Testis (tissue), 2 donors: ENCODE measurements at regions not wholly inside any gene's neighbourhood (a gene's known extent, or its start where the extent isn't known, plus 50 kb on each side); places are given as distances from the start of the nearest gene placed in this dataset.

ENCODE experiments used
- DNase-seq: peaks from one replicate; pipeline ENCODE4 v3.0.0-alpha.2; 2019
- H3K27ac ChIP-seq, 2 donors: fragments of 200-600 bp; sonication (generic); one replicate each; pipeline ENCODE4 v1.5.1; 2019
- H3K27me3 ChIP-seq: fragments of 200-600 bp; sonication (generic); one replicate; pipeline ENCODE4 v1.5.1; 2019
- H3K36me3 ChIP-seq: fragments of 200-600 bp; sonication (generic); one replicate; pipeline ENCODE4 v1.5.1; 2017; ENCODE audit warnings: low read depth; ENCODE audit errors: missing control alignments
- H3K4me1 ChIP-seq: fragments of 200-600 bp; sonication (generic); one replicate; pipeline ENCODE4 v1.5.1; 2019
- H3K4me3 ChIP-seq, 2 donors: fragments of 200-600 bp; sonication (generic); one replicate each; pipeline ENCODE4 v1.5.1; 2017 to 2019
- H3K9me3 ChIP-seq: fragments of 200-600 bp; sonication (generic); one replicate; pipeline ENCODE4 v1.5.1; 2017
- POLR2A ChIP-seq: fragments of 450-650 bp; IDR thresholded peaks from one replicate; pipeline ENCODE4 v1.6.1; 2017; ENCODE audit warnings: antibody characterized with exemption, mild to moderate bottlenecking, moderate library complexity
- WGBS, 2 donors: methylation state at CpG; one replicate each; pipeline ENCODE4 v1.1.5; 2018; 5-methylcytosine and 5-hydroxymethylcytosine counted together
- intact Hi-C: fragments of 100-400 bp; cut with DNase I; formaldehyde crosslinking; loops from one replicate; pipeline ENCODE4 v1.15.1; 2023; ENCODE audit warnings: low total_unique reads
- TF ChIP-seq, protein P1 (sequence below), 3 experiments: fragments of 450-650 bp in 2 of 3; fragments of 200-600 bp in 1 of 3; sonication (generic) in 1 of 3; IDR thresholded peaks; one replicate each; pipeline ENCODE4 v1.5.1; 2016 to 2019; ENCODE audit warnings: antibody characterized with exemption in 3 of 3, mild to moderate bottlenecking in 2 of 3, moderate library complexity in 1 of 3

DNA sequence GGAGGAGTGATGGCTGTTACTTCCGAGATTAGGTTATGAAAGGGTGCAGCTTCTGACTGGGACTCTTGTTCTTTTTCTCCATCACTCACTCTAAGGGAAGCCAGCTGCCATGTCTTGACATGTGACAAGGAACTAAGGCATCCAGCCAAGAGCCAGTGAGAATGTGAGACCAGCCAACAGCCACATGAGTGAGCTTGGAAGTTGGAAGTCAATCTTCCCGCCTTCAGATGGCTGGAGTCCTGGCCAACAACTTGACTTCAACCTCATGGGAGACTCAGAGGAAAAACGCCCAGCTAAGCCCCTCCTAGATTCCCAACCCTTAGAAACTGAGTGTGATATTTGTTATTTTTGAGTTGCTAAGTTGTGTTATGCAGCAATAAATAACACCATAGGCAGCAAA, 201.1 kb downstream of the SNX18 start:
- TF ChIP-seq POLR2A, result no peak
- TF ChIP-seq, protein P1, sequence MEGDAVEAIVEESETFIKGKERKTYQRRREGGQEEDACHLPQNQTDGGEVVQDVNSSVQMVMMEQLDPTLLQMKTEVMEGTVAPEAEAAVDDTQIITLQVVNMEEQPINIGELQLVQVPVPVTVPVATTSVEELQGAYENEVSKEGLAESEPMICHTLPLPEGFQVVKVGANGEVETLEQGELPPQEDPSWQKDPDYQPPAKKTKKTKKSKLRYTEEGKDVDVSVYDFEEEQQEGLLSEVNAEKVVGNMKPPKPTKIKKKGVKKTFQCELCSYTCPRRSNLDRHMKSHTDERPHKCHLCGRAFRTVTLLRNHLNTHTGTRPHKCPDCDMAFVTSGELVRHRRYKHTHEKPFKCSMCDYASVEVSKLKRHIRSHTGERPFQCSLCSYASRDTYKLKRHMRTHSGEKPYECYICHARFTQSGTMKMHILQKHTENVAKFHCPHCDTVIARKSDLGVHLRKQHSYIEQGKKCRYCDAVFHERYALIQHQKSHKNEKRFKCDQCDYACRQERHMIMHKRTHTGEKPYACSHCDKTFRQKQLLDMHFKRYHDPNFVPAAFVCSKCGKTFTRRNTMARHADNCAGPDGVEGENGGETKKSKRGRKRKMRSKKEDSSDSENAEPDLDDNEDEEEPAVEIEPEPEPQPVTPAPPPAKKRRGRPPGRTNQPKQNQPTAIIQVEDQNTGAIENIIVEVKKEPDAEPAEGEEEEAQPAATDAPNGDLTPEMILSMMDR (IDR thresholded peaks at IDR 0.05), result no peak
- Histone ChIP-seq H3K9me3 (no peaks in the 10 kb centered on the region), H3K4me1 (no peaks in the 10 kb centered on the region), H3K36me3 (no peaks in the 10 kb centered on the region), H3K4me3 (no peak overlapping the region), H3K27ac (no peak overlapping the region), H3K27me3 (no peaks in the 10 kb centered on the region)
- DNase-seq, result no peak
- intact Hi-C loops, result no loop called here
- 71 to 76% methylated on average over 3 of the region's 3 CpGs for WGBS, 2 donors

DNA sequence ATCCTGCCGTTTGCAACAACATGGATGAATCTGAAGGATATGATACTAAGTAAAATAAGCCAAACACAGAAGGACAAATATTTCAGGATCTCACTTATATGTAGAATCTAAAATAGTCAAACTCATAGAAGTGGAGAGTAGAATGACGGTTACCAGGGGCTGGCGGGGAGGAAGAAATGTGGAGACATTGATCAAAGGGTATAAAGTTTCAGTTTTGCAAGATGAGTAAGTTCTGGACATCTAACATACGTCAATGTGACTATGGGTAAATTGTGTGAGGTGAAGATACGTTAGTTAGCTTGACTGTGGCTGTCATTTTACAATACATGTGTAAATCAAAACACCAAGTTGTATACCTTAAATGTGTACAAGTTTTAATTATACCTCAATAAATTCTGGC, 200.3 kb downstream of the SNX18 start:
- Histone ChIP-seq H3K4me3 (no peak overlapping the region), H3K27me3 (no peaks in the 10 kb centered on the region), H3K27ac (no peak overlapping the region), H3K9me3 (no peaks in the 10 kb centered on the region), H3K4me1 (no peaks in the 10 kb centered on the region), H3K36me3 (no peaks in the 10 kb centered on the region)
- TF ChIP-seq, protein P1 (IDR thresholded peaks at IDR 0.05), result no peak
- no peak for TF ChIP-seq POLR2A
- intact Hi-C loops, result no loop called here
- 90 to 94% methylated on average over 5 of the region's 5 CpGs for WGBS, 2 donors
- DNase-seq, result no peak

DNA sequence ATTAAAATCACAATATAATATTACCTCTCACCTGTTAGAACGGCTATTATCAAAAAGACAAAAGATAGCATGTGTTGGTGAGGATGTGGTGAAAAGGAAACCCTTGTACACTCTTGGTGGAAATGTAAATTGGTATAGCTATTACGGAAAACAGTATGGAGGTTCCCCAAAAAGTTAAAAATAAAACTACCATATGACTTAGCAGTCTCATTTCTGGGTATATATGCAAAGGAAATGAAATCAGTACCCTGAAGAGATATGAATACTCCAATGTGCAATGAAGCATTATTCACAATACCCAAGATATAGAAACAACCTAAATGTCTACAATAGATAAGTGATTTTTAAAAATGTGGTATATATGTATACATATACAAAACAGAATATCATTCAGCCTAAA, 199.9 kb downstream of the SNX18 start:
- Histone ChIP-seq H3K9me3 (no peaks in the 10 kb centered on the region), H3K27me3 (no peaks in the 10 kb centered on the region), H3K4me1 (no peaks in the 10 kb centered on the region), H3K4me3 (no peak overlapping the region), H3K27ac (no peak overlapping the region), H3K36me3 (no peaks in the 10 kb centered on the region)
- intact Hi-C loops, result no loop called here
- TF ChIP-seq, protein P1 (IDR thresholded peaks at IDR 0.05), result no peak
- TF ChIP-seq POLR2A, result no peak
- no peak for DNase-seq
- WGBS, 2 donors, result 89 to 93% methylated on average over 2 of the region's 2 CpGs

DNA sequence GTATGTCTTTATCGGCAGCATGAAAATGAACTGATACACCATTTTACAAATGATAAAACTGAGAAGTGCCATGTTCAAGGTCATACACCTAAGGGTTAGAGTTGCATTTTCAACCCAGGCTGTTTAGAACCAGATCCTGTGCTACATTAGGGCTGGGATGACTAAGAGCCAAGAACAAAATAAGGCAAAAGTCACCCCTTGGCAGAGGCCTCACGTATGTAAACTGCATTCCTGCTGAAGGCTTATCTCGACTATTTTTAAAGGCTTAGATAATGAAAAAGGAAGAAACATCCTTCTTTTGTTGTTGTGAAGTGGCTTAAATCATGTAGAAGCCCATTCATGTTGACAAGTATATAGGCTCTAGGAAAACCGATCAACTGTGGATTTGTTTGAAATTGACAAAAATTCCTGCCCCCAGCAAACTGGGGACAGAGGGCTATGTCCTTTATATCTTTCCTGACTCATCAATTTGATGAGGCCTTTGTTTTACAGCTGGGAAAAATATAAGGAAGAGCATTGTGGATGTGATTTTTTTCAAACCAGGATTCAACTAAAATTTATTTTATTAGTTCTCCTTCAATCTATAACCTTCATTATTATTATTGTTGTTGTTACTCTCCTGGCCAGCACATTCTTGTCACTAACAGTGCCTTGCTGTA, 196.5 kb downstream of the SNX18 start:
- WGBS, 2 donors, result 56 to 57% methylated on average over 4 of the region's 4 CpGs
- intact Hi-C loops, result no loop called here

DNA sequence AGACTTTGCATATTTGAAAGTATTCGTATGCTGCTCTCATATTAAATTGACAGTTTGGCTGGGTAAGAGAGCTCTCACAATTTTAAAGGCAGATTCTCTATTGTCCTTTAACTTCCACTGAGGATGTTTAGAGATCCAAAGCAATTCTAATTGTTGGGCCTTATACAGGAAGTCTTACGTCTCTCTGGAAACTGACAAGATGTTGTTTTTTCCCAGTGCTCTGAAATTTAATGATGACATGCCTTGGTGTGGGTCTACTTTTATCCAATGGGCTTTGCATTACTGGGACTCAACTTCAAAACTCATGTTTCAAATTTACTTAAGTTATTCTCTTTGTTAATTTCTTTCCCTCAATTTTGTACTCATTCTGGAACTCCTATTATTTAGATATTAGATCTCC, 191.5 kb downstream of the SNX18 start:
- no peak for DNase-seq
- H3K27me3 ChIP-seq, result no peaks in the 10 kb centered on the region
- H3K4me1 ChIP-seq, result no peaks in the 10 kb centered on the region
- 75 to 82% methylated on average over 2 of the region's 2 CpGs for WGBS, 2 donors
- H3K27ac ChIP-seq, result no peak overlapping the region
- no peak for TF ChIP-seq POLR2A
- TF ChIP-seq, protein P1 (IDR thresholded peaks at IDR 0.05), result no peak
- no peak overlapping the region for H3K4me3 ChIP-seq
- intact Hi-C loops, result no loop called here
- no peaks in the 10 kb centered on the region for H3K36me3 ChIP-seq
- H3K9me3 ChIP-seq, result no peaks in the 10 kb centered on the region

More for the DNA sequence above, 196.5 kb downstream of the SNX18 start:
- Histone ChIP-seq H3K4me1 (no peaks in the 10 kb centered on the region), H3K4me3 (no peak overlapping the region), H3K27me3 (no peaks in the 10 kb centered on the region), H3K36me3 (no peaks in the 10 kb centered on the region), H3K27ac (no peak overlapping the region), H3K9me3 (no peaks in the 10 kb centered on the region)
- TF ChIP-seq POLR2A, result no peak
- TF ChIP-seq, protein P1 (IDR thresholded peaks at IDR 0.05), result no peak
- DNase-seq, result no peak
